ENCODE measurements at regions not wholly inside any gene's neighbourhood (a gene's known extent, or its start where the extent isn't known, plus 50 kb on each side); places are given as distances from the start of the nearest gene placed in this dataset.

GRCh38 chr2:34486965-34487364 is 887.9 kb upstream of the FAM98A start:
- DNase-seq = peak in 2 of 5 donors; percentile 2 to 35
- Histone ChIP-seq H3K9ac (ENCODE audit: low read length in 3 of 3) (no peak overlapping the region), H3K4me1 (ENCODE audit: control insufficient read depth in 2 of 3, insufficient read depth in 2 of 3, low read depth in 1 of 3, low read length in 3 of 3) (no peaks in the 10 kb centered on the region), H3K4me3 (ENCODE audit: low read length in 3 of 3) (no peak overlapping the region), H3K36me3 (ENCODE audit: control insufficient read depth in 2 of 3, insufficient read depth in 3 of 3, low read length in 3 of 3) (no peaks in the 10 kb centered on the region), H3K9me3 (ENCODE audit: control insufficient read depth in 2 of 3, insufficient read depth in 1 of 3, low read length in 3 of 3) (no peaks in the 10 kb centered on the region), H3K27ac (ENCODE audit: low read depth in 2 of 2, low read length in 2 of 2) (no peak overlapping the region), H3K27me3 (ENCODE audit: control insufficient read depth, insufficient read depth, low read length) (no peaks in the 10 kb centered on the region)
- TF ChIP-seq CTCF (IDR thresholded peaks at IDR 0.05; ENCODE audit: borderline replicate concordance, extremely low read depth, insufficient read depth) = no peak
- no peak for FAIRE-seq
- intact Hi-C loops (cut with DNase I) = no loop called here

GRCh38 chr2:34481542-34481941 is 882.4 kb upstream of the FAM98A start:
- intact Hi-C loops (cut with DNase I) = no loop called here
- Histone ChIP-seq H3K4me1 (ENCODE audit: control insufficient read depth in 2 of 3, insufficient read depth in 2 of 3, low read depth in 1 of 3, low read length in 3 of 3) (no peaks in the 10 kb centered on the region), H3K4me3 (ENCODE audit: low read length in 3 of 3) (no peak overlapping the region), H3K27ac (ENCODE audit: low read depth in 2 of 2, low read length in 2 of 2) (no peak overlapping the region), H3K27me3 (ENCODE audit: control insufficient read depth, insufficient read depth, low read length) (no peaks in the 10 kb centered on the region), H3K9me3 (ENCODE audit: control insufficient read depth in 2 of 3, insufficient read depth in 1 of 3, low read length in 3 of 3) (no peaks in the 10 kb centered on the region), H3K36me3 (ENCODE audit: control insufficient read depth in 2 of 3, insufficient read depth in 3 of 3, low read length in 3 of 3) (no peaks in the 10 kb centered on the region), H3K9ac (ENCODE audit: low read length in 3 of 3) (no peak overlapping the region)
- no peak for TF ChIP-seq CTCF (IDR thresholded peaks at IDR 0.05; ENCODE audit: borderline replicate concordance, extremely low read depth, insufficient read depth)
- FAIRE-seq = no peak
- no peak for DNase-seq

GRCh38 chr2:34480366-34480765 is 881.3 kb upstream of the FAM98A start:
- Histone ChIP-seq H3K36me3 (ENCODE audit: control insufficient read depth in 2 of 3, insufficient read depth in 3 of 3, low read length in 3 of 3) (no peaks in the 10 kb centered on the region), H3K9me3 (ENCODE audit: control insufficient read depth in 2 of 3, insufficient read depth in 1 of 3, low read length in 3 of 3) (no peaks in the 10 kb centered on the region), H3K4me3 (ENCODE audit: low read length in 3 of 3) (no peak overlapping the region), H3K9ac (ENCODE audit: low read length in 3 of 3) (no peak overlapping the region), H3K4me1 (ENCODE audit: control insufficient read depth in 2 of 3, insufficient read depth in 2 of 3, low read depth in 1 of 3, low read length in 3 of 3) (no peaks in the 10 kb centered on the region), H3K27ac (ENCODE audit: low read depth in 2 of 2, low read length in 2 of 2) (no peak overlapping the region), H3K27me3 (ENCODE audit: control insufficient read depth, insufficient read depth, low read length) (no peaks in the 10 kb centered on the region)
- DNase-seq (no peak), FAIRE-seq (no peak)
- intact Hi-C loops (cut with DNase I) = no loop called here
- no peak for TF ChIP-seq CTCF (IDR thresholded peaks at IDR 0.05; ENCODE audit: borderline replicate concordance, extremely low read depth, insufficient read depth)

GRCh38 chr2:34475156-34475555 is 876.1 kb upstream of the FAM98A start:
- no peak for TF ChIP-seq CTCF (IDR thresholded peaks at IDR 0.05; ENCODE audit: borderline replicate concordance, extremely low read depth, insufficient read depth)
- peak in 2 of 5 donors; percentile 12 to 63 for DNase-seq

More at GRCh38 chr2:34475156-34475555, 876.1 kb upstream of the FAM98A start:
- no peak overlapping the region for H3K4me3 ChIP-seq (ENCODE audit: low read length in 3 of 3)
- peak; percentile 53 for FAIRE-seq
- H3K9ac ChIP-seq (ENCODE audit: low read length in 3 of 3) = no peak overlapping the region
- H3K27me3 ChIP-seq (ENCODE audit: control insufficient read depth, insufficient read depth, low read length) = no peaks in the 10 kb centered on the region
- no peaks in the 10 kb centered on the region for H3K9me3 ChIP-seq (ENCODE audit: control insufficient read depth in 2 of 3, insufficient read depth in 1 of 3, low read length in 3 of 3)
- intact Hi-C loops (cut with DNase I) = no loop called here
- H3K4me1 ChIP-seq (ENCODE audit: control insufficient read depth in 2 of 3, insufficient read depth in 2 of 3, low read depth in 1 of 3, low read length in 3 of 3) = no peaks in the 10 kb centered on the region
- no peaks in the 10 kb centered on the region for H3K36me3 ChIP-seq (ENCODE audit: control insufficient read depth in 2 of 3, insufficient read depth in 3 of 3, low read length in 3 of 3)
- no peak overlapping the region for H3K27ac ChIP-seq (ENCODE audit: low read depth in 2 of 2, low read length in 2 of 2)

All from kidney (tissue), 13 donors.